HG02885 (cell line): ENCODE measurements at regions not wholly inside any gene's neighbourhood (a gene's known extent, or its start where the extent isn't known, plus 50 kb on each side); places are given as distances from the start of the nearest gene placed in this dataset.
A peak's percentile ranks its signal among the peaks of the same experiment; 100 is the strongest.

Experiments used
- ATAC-seq: cut with Tn5 transposase; IDR thresholded peaks from one replicate; pipeline ENCODE4 v1.9.1; 2021; ENCODE audit warnings: mild to moderate bottlenecking; ENCODE audit not compliant: unreplicated experiment, poor library complexity

DNA sequence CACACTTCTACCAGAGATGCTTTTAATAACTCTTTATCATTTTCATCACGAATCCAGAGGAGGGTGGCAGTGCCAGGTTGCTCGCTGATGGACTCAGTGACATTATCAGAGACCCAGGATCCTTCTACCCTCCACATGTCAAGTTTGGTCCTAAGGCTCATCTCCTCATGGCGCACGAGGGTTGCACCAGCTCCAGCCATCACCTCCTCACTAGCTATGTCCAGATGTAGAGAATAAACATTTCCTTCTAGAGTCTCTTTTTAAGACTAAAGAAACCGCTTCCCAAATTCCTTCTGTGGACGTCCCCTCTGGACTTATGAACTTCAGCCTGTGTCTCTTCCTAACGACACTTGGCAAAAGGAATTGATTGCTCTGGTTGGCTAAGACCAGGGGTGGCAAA, 178.7 kb downstream of the BMP7 start:
- ATAC-seq, result no peak

DNA sequence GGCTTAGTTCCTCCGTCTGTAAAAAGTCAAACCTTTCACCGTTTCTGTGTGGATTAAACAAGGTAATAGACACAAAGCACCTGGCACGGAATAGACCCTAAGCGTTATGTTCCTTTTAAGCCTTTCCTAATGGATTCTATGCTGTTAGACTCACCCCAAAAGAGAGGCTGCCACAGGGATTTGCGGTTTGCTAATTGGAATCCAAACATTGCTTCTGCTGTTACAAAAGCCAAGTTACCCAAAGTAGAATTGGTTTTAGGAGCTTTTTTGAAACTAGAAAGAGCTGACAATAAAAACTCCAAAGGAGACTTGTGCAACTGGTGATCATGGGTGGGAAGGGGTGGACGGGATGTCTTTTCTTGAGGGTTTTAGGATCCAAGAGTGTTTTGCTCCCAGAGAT, 178.0 kb downstream of the BMP7 start:
- no peak for ATAC-seq

DNA sequence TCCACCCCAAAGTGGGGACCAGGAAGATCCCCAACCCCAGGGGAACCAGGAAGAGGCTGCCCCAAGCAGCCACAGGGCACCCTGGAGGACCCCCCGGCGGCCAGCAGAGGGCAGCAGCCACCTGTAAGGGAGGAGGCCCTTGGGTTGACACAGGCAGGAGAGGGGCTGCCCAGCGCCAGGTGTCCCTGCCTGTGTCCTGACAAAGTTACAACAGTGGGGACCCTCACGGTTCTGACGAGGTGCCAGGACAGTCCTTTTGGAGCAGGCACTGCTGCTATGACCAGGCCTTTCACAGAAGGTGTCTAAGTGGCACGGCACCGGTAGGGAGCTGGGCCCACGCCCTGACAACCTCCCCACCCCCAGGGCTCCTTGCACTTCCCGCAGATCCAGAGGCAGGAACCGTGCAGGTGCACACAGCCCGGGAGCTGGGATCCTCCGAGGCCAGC, 176.7 kb downstream of the BMP7 start:
- ATAC-seq, result peak; percentile 78

DNA sequence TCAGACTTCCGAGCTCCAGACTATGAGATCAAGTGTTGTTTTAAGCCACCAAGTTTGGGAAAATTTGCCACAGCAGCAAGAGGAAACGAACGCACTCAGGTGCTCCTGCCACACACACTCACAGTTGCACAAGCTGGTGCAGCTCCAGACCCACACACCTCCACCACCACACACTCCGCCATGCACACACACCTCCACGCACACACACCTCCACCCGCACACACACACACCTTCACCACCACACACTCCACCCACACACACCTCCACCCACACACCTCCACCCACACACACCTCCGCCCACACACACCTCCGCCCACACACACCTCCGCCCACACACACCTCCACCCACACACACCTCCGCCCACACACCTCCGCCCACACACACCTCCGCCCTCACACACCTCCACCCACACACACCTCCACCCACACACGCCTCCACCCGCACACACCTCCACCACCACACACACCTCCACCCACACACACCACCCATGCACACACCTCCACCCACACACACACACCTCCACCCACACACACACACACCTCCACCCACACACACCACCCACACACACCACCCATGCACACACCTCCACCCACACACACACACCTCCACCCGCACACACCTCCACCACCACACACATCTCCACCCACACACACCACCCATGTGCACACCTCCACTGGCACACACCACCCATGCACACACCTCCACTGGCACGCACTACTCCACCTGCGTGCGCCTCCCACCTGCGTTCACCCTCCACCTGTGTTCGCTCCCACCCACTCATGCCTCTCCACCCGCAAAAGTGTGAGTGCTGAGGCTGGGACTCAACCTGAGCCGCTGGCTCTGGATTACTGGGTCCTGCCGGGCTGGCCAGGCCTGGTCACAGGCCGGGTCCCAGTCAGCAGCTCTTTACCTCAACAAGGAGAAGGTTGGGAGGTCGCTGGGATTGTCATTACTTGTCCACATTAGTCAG, 175.6 kb downstream of the BMP7 start:
- ATAC-seq, result no peak

DNA sequence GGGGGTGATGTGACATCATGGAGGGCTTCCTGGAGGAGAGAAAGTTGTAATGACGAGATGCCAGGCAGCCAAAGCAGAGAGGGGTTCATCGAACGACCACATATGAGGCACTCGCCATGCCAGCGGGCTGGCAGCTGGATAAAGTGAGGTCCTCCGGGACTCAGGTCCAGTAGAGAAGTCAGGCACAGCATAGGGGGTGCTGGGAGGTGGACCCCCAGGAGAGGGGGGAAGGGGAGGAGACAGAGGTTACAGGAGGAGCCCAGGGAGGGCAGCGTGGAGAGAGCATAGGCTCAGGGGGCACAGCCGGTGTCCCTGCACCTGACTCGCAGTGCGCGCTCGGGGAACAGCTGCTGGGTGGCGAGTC, 174.7 kb downstream of the BMP7 start:
- ATAC-seq, result no peak

DNA sequence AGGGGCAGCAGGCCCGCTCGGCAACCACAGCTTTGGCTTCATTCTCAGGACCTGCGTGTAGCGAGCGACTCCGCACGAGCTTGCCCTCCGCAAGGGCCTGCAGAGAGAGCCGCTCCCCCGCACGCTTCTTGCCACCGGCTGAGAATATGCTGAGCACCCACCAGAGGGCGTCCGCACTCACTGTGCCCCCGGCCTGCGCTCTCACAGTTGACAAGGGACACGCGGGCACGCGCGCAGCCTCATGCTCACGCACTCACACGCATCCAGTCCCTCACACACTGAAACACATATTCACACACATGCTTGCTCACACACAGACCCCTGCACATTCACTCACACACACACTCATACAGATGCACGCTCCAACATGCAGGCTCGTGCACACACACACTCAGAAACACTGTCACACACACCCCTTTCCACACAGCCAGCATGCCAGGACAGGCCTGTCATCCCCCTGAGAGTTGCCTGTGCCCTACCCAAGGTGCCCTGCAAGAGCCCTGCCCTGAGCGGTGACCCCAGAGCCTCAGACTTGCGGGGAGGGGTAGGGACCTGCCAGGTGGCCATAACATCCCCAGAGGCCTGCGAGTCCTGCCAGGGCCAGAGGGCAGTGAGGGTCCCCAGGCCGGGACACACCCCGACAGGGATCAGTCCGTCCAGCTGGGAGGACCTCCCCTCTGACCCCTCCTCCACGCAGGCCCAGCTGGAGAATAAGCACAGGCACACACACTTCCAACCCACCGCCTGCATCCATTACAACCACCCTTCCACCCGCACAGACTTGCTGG, 174.1 kb downstream of the BMP7 start:
- ATAC-seq, result peak; percentile 62

DNA sequence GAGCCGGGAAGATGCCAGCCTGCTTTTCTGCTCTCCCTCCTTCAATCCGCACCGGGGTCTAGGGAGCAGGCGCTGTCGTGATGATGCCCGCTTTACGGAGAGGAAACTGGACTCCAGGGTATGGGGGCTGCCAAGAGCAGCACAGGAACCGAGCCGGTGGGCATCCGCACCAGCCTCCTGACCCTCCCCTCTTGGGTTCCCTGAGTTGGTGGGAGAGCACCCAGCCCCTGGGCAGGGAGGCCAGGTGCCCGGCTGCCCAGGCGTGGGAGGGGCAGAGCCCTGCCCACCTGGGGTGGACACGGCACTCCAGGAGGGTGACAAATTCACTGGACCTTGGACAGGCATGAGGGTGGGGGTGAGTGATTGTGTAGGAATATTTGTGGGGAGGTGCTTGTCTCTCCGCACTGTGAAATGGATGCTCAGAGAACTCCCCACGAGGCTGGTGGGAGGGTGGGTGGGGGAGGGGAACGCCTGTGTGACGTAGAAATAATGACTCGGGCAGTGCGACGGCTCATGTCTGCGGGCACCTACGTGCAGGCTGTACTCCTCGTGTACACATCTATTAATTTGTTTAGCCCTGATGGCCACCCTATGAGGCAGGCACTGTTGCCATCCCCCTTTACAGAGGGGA, 173.4 kb downstream of the BMP7 start:
- no peak for ATAC-seq

DNA sequence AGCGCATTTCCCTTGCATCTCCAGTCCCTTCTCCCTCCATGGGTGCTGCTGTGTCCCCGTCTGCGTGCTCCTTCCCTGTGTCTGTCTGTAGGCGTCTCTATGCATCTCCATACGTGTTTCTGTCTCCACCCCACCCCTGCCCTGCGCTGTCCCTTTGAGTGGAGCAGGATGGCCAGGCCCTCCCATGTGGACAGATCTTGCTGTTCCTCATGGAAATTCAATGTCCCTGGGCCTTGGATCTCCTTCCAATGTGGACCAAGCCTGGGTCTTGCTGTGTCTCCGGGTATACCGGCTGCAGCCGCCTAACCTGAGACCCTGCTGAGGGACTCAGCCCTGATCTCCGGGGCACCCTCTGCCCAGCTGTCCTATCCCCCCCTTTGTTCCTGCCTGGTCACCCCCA, 172.7 kb downstream of the BMP7 start:
- no peak for ATAC-seq

DNA sequence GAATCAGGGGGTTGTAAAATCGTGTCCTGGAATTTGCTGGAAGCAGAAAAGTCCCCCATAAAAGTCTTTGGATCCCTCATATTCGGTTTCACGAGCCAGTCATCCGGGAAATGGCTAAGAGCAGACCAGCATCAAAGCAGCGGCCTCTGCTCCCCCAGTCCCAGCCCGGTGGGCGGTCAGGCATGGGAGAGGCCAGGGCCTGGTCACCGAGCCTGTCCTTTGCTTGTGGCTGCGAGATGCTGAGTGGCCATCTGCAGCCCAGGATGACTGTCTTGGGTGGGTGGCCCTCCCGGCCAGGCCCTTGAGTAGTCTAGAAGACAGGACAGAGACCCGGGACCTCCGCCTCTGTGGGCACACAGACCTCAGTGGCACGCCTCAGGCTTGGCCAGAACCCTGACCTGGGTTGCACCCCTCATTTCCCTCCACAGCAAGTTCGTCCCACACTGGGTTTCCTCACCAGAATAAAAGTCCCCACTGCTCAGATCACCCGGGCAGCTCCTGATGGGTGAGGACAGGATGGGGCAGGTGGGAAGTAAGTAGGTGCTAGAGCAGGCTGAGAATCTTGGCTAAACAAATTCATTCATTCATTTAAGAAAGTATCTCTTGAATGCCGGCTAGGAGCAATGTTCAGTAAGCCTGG, 172.1 kb downstream of the BMP7 start:
- no peak for ATAC-seq

DNA sequence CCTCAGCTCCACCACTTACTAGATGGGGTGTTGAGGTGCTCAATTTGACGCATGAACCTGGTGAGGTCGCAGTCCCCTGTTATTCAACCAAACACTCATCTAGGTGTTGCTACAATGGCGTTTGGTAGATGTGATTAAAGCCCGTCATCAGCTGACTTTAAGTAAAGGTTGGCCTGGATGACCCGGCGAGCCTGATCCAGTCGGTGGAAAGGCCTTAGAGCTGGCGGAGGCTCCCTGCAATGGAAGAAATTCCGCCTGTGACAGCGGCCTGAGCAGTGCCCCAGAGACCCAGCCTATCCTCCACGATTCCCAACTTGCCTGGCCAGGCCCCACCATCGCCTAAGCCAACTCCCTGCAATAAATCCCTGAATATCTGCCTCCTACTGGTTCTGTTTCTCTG, 171.4 kb downstream of the BMP7 start:
- no peak for ATAC-seq

DNA sequence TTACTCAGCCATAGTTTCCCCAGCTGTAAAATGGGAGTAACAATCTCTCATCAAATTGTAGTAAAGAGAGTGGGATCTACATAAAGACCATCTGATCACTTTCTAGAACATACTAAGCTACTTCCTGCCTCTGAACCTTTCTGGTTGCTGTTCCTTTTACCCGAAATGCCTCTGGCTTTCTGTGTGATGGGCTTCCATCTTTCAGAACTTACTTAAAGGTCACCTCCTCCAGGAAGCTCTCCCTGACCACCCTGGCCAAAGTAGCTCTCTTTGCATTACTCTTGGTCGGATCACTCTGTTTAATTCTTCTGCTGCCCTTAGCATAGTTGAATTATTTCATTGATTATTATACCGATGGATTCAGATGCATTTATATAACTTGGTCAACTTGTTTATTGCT, 171.0 kb downstream of the BMP7 start:
- ATAC-seq, result no peak

DNA sequence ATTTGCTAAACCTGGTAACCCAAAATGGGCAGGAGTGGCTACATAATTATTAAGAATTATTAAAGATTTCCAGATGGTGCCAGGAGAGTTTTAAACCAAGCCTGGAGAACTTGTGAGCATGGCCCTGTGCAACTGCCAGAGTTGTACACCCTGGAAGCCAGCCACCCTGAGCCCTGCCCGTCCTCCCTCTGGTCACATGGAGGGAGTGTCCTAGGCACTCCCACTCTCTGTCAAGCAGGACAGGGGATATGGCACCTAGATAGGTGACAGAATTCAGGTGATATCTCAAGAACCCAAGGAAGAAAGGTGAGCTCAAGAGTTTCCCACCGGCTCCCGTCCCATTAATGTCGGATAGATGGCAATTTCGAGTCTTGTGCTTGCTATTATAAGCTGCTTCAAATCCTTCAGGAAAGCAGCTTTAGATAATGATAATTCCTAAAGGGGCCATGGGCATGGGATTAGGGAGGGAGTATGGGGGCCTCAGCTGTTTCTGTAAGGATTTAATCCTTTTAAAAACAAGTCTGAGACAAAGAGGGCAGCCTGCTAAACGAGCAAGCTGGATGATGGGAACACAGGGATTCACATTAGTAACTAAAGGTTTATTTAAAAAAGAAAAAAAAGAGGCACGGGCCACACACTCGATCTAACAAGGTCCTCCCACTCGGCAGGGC, 169.1 kb downstream of the BMP7 start:
- no peak for ATAC-seq

DNA sequence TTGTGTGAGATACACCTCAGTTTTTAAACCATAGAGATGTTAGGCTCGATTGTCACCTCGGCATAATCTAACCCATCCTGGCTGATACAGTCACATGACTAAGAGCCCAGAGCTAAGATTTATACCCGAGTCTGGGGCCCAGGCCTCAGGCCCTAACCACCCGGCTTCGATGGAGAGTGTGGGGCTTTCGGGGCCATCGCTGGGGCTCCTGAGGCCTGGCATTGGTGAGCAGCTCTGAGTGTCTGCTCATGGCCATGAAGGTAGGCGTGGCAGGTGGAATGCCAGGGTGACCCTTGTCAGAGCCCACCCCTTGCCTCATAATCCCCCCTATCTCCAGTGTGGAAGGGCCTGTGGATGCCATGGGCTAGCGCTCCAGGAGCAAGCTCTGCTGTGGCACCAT, 164.3 kb downstream of the BMP7 start:
- ATAC-seq, result no peak

DNA sequence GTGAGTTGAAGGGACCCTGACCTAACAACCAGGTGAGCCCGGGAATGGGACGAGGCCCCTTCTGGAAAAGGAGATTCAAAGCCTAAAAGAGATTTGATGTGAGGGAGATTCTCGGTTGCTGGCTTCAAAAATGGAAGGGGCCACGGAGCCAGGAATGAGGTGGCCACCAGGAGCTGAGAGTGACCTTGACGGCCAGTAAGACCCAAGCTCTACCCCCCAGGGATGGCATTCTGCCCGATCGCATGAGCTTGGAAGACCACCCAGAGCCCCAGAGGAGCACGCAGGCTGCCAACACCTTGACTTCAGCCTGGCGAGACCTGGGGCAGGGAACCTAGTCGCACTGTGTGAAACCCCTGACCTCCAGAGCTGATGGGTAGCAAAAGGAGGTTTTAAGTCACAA, 163.9 kb downstream of the BMP7 start:
- ATAC-seq, result no peak

DNA sequence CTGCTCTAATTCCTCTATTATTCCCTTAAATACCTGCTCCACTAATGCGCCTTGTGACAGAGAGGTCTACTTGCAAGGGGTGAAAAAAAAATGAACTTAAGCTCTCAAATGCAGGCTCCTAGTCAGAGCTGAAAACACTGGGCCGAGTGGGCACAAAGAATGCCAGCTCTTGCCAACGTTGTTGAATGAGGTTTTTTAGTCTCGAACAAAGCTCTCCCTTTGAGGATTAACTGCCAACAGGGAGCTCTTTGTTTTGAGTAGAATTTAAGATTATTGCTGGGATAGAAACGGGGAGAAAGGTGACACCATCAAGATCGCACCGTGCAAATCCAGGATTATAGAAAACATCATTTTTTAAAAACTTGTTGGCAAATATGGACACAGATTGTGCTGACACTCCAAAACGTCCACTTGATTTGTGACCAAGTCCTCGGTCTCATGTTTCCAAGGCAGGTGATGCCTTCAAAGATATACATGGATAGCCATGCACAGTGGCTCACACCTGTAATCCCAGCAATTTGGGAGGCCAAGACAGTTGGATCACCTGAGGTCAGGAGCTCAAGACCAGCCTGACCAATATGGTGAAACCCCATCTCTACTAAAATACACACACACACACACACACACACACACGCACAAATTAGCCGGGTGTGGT, 163.2 kb downstream of the BMP7 start:
- ATAC-seq, result no peak

DNA sequence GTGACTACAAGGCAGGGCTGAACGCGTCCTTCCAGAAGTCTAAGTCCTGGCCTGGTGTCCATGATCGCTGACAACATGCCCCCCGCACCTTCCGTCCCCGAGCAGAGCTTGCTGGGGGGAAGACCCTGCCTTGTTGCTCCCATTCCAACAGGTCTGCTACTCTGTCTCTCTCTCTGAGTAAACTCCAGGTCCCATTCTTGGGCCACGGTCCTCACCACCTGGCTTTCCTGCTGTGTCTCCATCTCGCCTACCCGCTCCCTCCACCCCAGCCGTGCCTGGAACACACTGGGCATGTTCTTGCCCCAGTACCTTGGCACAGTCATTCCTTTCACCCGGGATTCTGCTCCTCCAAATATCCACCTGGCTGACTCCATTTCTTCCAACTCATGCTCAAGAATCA, 162.3 kb downstream of the BMP7 start:
- no peak for ATAC-seq

DNA sequence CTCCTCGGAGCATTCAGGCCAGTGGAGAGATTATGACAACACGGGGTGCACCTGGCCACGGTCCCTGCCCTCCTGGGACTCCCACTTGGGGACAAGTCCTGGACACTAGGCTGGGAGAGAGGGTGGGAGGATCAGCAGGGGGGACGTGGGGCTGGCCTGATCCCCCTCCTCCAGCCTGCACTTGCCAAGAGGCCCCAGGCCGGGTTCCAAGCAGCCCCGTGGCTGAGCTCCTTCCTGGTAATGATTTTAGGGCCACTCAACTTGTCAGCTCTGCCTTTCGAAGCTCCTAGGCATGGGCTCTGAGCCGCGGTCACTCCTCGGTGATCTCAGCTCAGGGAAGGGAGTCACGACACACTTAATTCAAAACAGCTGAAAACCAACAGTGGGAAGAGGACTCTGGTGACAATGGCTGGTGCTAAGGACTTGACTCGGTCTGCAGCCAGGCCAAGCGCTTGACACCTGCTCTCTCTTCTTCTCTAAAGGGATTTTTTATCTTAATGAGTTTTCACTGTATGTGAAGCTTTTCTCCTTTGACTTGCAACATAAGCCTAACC, 161.7 kb downstream of the BMP7 start:
- no peak for ATAC-seq

DNA sequence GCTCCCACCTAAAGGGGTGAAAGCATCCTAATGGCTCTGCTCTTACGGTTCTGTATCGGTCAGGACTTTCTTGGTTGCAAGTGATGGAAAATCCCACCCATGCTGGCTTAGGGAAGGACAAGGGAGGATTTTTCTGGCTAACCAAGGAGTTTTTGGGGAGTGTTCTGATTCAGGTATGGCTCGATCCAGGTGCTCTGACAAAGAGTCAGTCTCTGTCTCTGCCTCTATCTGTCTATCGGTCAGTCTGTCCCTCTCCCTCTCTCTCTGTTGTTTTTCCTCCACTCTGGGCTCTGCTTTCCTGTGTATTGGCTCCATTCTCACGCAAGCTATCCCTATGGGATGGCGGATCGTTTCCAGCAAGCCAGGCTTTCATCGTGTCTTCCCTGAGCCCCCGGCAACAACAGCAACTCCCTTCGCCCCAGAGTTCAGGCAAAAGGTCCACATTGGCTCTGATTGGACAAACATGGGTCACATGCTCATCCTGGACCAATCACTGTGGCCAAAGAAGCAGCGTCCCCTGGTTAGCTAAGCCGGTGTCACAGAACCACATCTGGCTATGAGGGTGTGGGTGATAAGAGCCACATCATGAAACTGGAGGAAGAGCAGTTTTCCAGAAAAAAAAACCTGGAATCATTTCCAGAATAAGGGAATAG, 160.3 kb downstream of the BMP7 start:
- ATAC-seq, result no peak

DNA sequence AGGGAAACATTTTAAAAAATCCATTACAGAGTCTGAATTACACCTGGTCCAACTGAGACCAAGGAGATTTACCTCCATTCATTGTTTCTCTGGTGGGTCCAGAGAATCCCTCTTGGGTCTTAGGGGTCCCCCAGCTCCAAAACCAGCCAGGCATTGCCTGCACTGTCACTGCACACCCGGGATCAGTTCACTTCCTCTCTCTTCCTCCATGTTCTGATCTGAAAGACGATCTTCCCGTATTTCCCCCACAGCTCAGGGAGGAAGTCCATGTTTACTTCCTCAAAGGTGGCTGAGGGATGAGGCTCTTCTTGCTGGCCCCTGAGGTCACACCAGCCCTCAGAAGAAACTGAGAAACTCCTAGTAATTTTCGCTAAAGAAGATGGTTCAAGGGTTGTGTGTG, 159.7 kb downstream of the BMP7 start:
- no peak for ATAC-seq
